CD14-positive monocyte (primary cell): ENCODE measurements at regions not wholly inside any gene's neighbourhood (a gene's known extent, or its start where the extent isn't known, plus 50 kb on each side); places are given as distances from the start of the nearest gene placed in this dataset.

ENCODE experiments used
- DNase-seq, 3 donors: peaks; one replicate each; pipeline ENCODE4 v3.0.0-alpha.2; 2011 to 2022
- H2AFZ ChIP-seq: 2 replicates; pipeline ENCODE4 v1.6.0; 2012; ENCODE audit warnings: mild to moderate bottlenecking, low read depth, low read length, inconsistent platforms; ENCODE audit not compliant: insufficient read depth, poor library complexity, severe bottlenecking
- H3K27ac ChIP-seq, 2 donors: 1 replicate in 1 of 2; 2 replicates in 1 of 2; pipeline ENCODE4 v1.5.1; 2012 to 2013; ENCODE audit warnings: low read length in 2 of 2, control low read depth in 1 of 2, inconsistent platforms in 1 of 2, low read depth in 1 of 2, mild to moderate bottlenecking in 1 of 2
- H3K27me3 ChIP-seq, 2 donors: one replicate each; pipeline versions ENCODE4 v1.6.0 to v1.6.1; 2011 to 2013; ENCODE audit warnings: low read length in 2 of 2; ENCODE audit not compliant: control insufficient read depth in 2 of 2, insufficient read depth in 2 of 2
- H3K36me3 ChIP-seq, 2 donors: replicated peaks in 1 of 2; 1 replicate in 1 of 2; 2 replicates in 1 of 2; pipeline versions ENCODE4 v1.5.1 to v1.6.1; 2012 to 2013; ENCODE audit warnings: low read length in 2 of 2, control low read depth in 1 of 2, inconsistent platforms in 1 of 2, mild to moderate bottlenecking in 1 of 2; ENCODE audit not compliant: insufficient read depth in 2 of 2, control insufficient read depth in 1 of 2
- H3K4me1 ChIP-seq, 2 donors: 1 replicate in 1 of 2; 2 replicates in 1 of 2; pipeline versions ENCODE4 v1.5.1 to v1.6.1; 2012 to 2013; ENCODE audit warnings: low read length in 2 of 2, control low read depth in 1 of 2, inconsistent platforms in 1 of 2, mild to moderate bottlenecking in 1 of 2, moderate library complexity in 1 of 2; ENCODE audit not compliant: insufficient read depth in 2 of 2, control insufficient read depth in 1 of 2
- H3K4me2 ChIP-seq: replicated peaks from 2 replicates; pipeline ENCODE3; 2012; ENCODE audit warnings: low read length, moderate library complexity, mild to moderate bottlenecking; ENCODE audit not compliant: poor library complexity, severe bottlenecking; ENCODE audit errors: extremely low read depth
- H3K4me3 ChIP-seq, 3 experiments: fragments of 200-600 bp in 1 of 3; sonication (generic) in 1 of 3; replicated peaks in 1 of 3; 1 replicate in 2 of 3; 2 replicates in 1 of 3; pipeline ENCODE4 v1.5.1; 2011 to 2013; ENCODE audit warnings: low read length in 3 of 3, mild to moderate bottlenecking in 3 of 3, control low read depth in 2 of 3, low read depth in 2 of 3, inconsistent platforms in 1 of 3, moderate library complexity in 1 of 3
- H3K79me2 ChIP-seq: 2 replicates; pipeline ENCODE4 v1.6.0; 2012; ENCODE audit warnings: mild to moderate bottlenecking, control low read depth, inconsistent platforms, low read length, moderate library complexity; ENCODE audit not compliant: insufficient read depth
- H3K9ac ChIP-seq: 2 replicates; pipeline ENCODE4 v1.6.0; 2017; ENCODE audit warnings: low read length, mild to moderate bottlenecking; ENCODE audit not compliant: insufficient read depth, poor library complexity, severe bottlenecking
- H3K9me3 ChIP-seq, 2 donors: replicated peaks in 1 of 2; 1 replicate in 1 of 2; 2 replicates in 1 of 2; pipeline versions ENCODE4 v1.5.1 to v1.6.1; 2012 to 2013; ENCODE audit warnings: low read length in 2 of 2, control low read depth in 1 of 2; ENCODE audit not compliant: control insufficient read depth in 1 of 2, insufficient read depth in 1 of 2
- H4K20me1 ChIP-seq: 2 replicates; pipeline ENCODE4 v1.6.0; 2012; ENCODE audit warnings: mild to moderate bottlenecking, low read length, control low read depth, moderate library complexity; ENCODE audit not compliant: insufficient read depth
- H3K27ac Mint-ChIP-seq, 7 donors: one replicate each; pipeline ENCODE4 v1.8.0; 2020; ENCODE audit warnings: mild to moderate bottlenecking in 7 of 7, mixed read lengths in 7 of 7, moderate library complexity in 6 of 7, inconsistent platforms in 2 of 7
- H3K27me3 Mint-ChIP-seq, 3 donors: one replicate each; pipeline ENCODE4 v1.8.0; 2021 to 2022; ENCODE audit warnings: low read depth in 3 of 3, mild to moderate bottlenecking in 3 of 3, mixed read lengths in 3 of 3, moderate library complexity in 3 of 3, inconsistent platforms in 1 of 3
- H3K36me3 Mint-ChIP-seq, 2 donors: one replicate each; pipeline ENCODE4 v1.8.0; 2020; ENCODE audit warnings: mixed read lengths in 2 of 2, inconsistent platforms in 1 of 2, mild to moderate bottlenecking in 1 of 2
- H3K4me1 Mint-ChIP-seq: one replicate; pipeline ENCODE4 v1.8.0; 2020; ENCODE audit warnings: mild to moderate bottlenecking, mixed read lengths
- H3K4me3 Mint-ChIP-seq, 2 donors: one replicate each; pipeline ENCODE4 v1.8.0; 2020; ENCODE audit warnings: mild to moderate bottlenecking in 2 of 2, mixed read lengths in 2 of 2, moderate library complexity in 1 of 2
- H3K9me3 Mint-ChIP-seq, 7 donors: one replicate each; pipeline ENCODE4 v1.8.0; 2020 to 2022; ENCODE audit warnings: mixed read lengths in 7 of 7, mild to moderate bottlenecking in 6 of 7, moderate library complexity in 6 of 7, inconsistent platforms in 2 of 7
- whole genome bisulfite sequencing: methylation state at CpG from one replicate; pipeline ENCODE4 v1.1.5; 2013; ENCODE audit warnings: missing lambda C conversion rate; ENCODE audit not compliant: insufficient coverage; 5-methylcytosine and 5-hydroxymethylcytosine counted together
- intact Hi-C, 2 donors: fragments of 100-400 bp; cut with micrococcal nuclease; formaldehyde crosslinking; loops; one replicate each; pipeline versions ENCODE4 v1.15.0 to v1.15.1; 2023
- TF ChIP-seq, protein P1 (sequence below): fragments of 200-600 bp; IDR thresholded peaks from one replicate; pipeline ENCODE4 v1.8.0; 2022; ENCODE audit warnings: antibody characterized with exemption, mild to moderate bottlenecking

- H3K79me2 ChIP-seq: no peaks in the 10 kb centered on the region
- TF ChIP-seq, protein P1, sequence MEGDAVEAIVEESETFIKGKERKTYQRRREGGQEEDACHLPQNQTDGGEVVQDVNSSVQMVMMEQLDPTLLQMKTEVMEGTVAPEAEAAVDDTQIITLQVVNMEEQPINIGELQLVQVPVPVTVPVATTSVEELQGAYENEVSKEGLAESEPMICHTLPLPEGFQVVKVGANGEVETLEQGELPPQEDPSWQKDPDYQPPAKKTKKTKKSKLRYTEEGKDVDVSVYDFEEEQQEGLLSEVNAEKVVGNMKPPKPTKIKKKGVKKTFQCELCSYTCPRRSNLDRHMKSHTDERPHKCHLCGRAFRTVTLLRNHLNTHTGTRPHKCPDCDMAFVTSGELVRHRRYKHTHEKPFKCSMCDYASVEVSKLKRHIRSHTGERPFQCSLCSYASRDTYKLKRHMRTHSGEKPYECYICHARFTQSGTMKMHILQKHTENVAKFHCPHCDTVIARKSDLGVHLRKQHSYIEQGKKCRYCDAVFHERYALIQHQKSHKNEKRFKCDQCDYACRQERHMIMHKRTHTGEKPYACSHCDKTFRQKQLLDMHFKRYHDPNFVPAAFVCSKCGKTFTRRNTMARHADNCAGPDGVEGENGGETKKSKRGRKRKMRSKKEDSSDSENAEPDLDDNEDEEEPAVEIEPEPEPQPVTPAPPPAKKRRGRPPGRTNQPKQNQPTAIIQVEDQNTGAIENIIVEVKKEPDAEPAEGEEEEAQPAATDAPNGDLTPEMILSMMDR: no peak
- H3K9me3 Mint-ChIP-seq: no peaks in the 10 kb centered on the region
- H3K27ac ChIP-seq: no peak overlapping the region
- no peak for DNase-seq
- H3K36me3 ChIP-seq: no peaks in the 10 kb centered on the region
- H3K9ac ChIP-seq: no peak overlapping the region
- no CpG with 5 or more reads among the region's 1 CpG for WGBS
- H3K36me3 Mint-ChIP-seq: no peaks in the 10 kb centered on the region
- H3K27ac Mint-ChIP-seq: no peak overlapping the region
- H2AFZ ChIP-seq: no peak overlapping the region
- no peaks in the 10 kb centered on the region for H3K9me3 ChIP-seq
- no peak overlapping the region for H3K4me2 ChIP-seq
- no peaks in the 10 kb centered on the region for H4K20me1 ChIP-seq
- no peaks in the 10 kb centered on the region for H3K27me3 ChIP-seq
- H3K4me3 Mint-ChIP-seq: no peak overlapping the region
- H3K4me1 ChIP-seq: peaks cover 6 to 7% of the 10 kb centered on the region in 2 donors
- peaks cover 8% of the 10 kb centered on the region for H3K4me1 Mint-ChIP-seq
- no peaks in the 10 kb centered on the region for H3K27me3 Mint-ChIP-seq
- no peak overlapping the region for H3K4me3 ChIP-seq
- intact Hi-C loops: no loop called here
These were observed 292.5 kb downstream of the ARPP21 start for GRCh38 chr3:35931867-35932266.

- Mint-ChIP-seq H3K4me1 (peaks cover 8% of the 10 kb centered on the region), H3K4me3 (no peak overlapping the region), H3K27me3 (no peaks in the 10 kb centered on the region), H3K9me3 (no peaks in the 10 kb centered on the region), H3K36me3 (no peaks in the 10 kb centered on the region), H3K27ac (no peak overlapping the region)
- no peaks in the 10 kb centered on the region for H3K9me3 ChIP-seq
- H2AFZ ChIP-seq: no peak overlapping the region
- no peaks in the 10 kb centered on the region for H3K36me3 ChIP-seq
- no peaks in the 10 kb centered on the region for H3K79me2 ChIP-seq
- intact Hi-C loops: no loop called here
- no peak overlapping the region for H3K27ac ChIP-seq
- WGBS: no CpG with 5 or more reads among the region's 6 CpGs
- no peak overlapping the region for H3K9ac ChIP-seq
- H3K4me1 ChIP-seq: peaks cover 6 to 7% of the 10 kb centered on the region in 2 donors
- H3K27me3 ChIP-seq: no peaks in the 10 kb centered on the region
- TF ChIP-seq, protein P1: no peak
- peak overlapping the region in 1 of 3 experiments; percentile 26 for H3K4me3 ChIP-seq
- H4K20me1 ChIP-seq: no peaks in the 10 kb centered on the region
- H3K4me2 ChIP-seq: peak overlapping the region; percentile 28
- peak; percentile 1 to 72 (median 7) for DNase-seq
These were observed 293.7 kb downstream of the ARPP21 start for GRCh38 chr3:35932995-35933394.
